Anterior cingulate cortex (tissue), 58 donors: ENCODE measurements at regions not wholly inside any gene's neighbourhood (a gene's known extent, or its start where the extent isn't known, plus 50 kb on each side); places are given as distances from the start of the nearest gene placed in this dataset.

ENCODE experiments used
- DNase-seq, 58 donors: peaks; one replicate each; lab custom pipeline; 2025; lab: John Stamatoyannopoulos, UW

DNA sequence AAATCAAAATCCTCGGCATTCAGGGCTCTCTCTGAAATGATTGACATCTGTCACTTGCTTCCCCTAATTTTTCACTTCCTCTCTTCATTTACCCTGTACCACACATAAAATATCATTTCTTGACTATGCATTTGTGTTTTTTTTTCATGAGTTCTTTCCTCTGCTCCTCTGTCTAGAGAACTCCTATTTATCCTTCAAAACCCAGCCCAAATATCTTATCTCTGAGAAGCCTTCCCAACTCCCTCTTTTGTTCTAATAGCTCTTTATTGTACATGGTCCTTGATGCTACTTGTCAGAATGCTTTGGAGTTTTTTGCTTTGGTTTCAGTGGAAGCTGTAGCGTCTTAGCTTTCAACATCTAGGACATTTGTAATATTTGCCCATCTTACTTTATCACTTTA is 190.2 kb upstream of the CTBP2 start:
- no peak for DNase-seq

DNA sequence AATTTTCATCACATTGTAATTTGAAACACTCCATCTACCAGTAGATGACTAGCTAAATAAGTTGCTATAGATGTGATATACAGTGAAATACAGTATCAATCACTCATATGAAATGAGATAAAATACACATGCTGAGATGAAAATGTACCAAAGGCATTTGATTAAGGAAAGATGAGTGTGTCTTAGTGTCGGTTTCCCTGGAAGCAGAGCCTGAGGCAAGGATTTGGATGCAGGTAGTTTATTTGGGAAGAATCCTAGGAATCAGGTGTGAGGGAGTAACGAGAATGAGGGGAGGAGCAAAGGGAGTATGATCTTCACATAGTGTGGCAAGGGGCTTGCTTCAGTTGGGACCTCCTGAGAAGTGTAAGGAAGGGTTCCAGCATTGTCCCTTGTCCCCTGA is 188.2 kb upstream of the CTBP2 start:
- no peak for DNase-seq

DNA sequence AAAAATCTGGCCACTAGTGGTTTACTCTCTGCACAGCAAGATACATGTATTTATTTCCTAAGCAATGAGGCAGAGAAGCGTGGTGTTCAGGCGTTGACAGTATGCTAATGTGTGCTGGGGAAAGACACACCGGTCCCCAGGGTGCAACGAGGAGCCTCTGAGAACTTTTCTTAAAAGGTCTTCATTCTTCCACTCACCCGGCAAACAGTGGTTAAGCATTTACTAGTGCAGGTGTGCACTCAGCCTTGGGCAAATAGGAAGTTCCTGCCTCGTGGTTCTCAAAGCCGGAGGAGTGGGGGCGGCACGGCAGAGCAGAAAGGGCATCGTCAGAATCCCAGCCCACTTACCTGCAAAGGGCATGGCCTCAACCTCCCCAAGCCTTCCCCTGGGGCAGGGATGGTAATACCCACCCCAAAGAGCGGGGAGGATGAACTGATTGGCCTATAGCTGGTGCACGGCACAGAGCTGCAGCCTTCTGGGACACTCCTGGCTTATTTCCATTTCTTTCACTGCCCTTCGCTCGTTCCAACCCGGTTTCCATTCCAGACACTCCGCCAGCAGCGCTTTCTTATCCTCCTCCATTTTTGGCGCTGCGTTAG is 184.3 kb upstream of the CTBP2 start:
- no peak for DNase-seq

DNA sequence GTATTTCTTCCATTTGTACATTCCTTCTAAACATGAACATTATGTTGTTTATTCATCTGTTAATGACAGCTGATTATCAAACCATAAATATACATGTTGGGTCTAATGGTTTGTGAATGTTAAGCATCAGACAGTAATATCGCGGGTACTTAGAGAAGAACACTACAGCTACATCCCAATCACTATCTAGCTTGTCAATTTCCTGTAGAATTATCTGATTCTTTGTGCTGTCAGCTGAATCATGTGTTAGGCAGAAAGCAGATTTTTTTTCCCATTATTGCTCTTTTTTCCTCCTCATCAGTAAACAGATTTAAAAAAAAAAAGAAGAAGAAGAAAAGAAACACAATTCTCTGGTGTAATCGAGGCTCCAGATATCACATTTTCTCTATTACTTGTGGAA is 183.6 kb upstream of the CTBP2 start:
- no peak for DNase-seq

DNA sequence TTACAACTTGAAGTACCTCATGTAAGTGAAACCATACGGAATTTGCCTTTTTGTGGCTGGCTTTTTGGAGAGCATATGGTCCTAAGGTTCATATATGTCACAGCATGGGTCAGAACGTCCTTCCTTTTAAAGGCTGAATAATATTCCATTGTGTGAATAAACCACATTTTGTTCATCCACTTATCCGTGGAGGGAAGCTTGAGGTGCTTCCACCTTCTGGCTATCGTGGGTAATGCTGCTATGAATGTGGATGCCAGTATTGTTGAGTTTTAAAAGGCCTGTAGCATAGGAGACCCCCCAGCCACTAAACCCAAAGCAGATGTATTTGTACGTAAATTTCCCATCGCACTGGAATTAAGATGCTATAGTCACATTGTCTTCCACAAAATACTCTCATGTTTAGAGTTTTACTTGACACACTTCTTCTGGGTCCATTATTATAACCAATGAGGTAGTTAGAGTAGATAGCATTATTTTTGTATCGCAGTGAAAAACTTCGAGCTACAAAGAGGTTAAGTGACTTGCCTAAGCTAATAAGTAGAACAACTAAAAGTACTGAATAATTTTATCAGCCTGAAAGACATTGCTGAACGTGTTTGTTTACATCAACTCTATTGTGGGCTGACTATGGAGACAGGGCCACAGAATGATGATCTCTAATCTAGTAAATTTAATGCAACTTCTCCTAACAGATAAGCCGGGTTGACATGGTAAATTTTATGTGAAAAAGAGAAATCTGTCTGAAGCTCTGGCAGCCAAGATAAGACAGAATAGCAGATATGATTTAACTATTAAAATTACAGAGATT is 183.0 kb upstream of the CTBP2 start:
- no peak for DNase-seq

DNA sequence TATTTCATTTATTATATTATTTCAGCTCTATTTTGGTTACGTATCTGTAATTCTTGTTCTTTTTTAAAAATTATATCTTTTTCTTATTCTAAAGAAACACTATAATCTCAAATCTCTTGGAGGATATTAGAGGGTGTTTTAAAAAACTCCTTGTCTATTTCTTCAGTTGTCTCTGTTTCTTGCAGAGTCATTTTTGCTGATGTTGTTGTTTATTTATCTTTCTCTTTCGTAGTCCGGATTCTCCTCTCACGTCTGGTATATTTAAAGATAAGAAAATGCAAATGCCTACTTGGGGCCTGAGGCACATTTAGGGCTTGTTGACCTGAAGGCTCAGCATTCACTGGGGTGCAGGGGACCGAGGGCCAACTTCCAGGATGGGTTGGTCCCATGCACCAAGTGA is 181.2 kb upstream of the CTBP2 start:
- no peak for DNase-seq

DNA sequence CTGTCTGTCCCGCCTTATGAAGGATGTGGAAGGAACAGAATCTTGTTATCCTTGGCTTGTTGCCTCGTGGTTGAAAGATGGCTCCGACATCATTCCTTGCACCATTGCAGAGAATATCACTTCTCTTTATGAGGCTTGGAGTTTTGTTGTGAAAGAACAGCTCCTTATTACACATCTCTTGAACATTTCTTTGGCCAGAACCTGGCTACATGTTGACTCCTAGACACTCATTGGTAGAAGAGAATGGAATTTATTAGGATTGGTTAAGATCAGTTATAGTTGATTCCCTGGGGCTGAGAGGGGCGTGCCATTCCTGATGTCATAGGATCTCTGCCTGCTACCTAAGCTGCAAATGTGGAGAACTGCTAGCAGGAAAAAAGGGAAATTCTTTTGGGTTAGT is 180.5 kb upstream of the CTBP2 start:
- DNase-seq: no peak

DNA sequence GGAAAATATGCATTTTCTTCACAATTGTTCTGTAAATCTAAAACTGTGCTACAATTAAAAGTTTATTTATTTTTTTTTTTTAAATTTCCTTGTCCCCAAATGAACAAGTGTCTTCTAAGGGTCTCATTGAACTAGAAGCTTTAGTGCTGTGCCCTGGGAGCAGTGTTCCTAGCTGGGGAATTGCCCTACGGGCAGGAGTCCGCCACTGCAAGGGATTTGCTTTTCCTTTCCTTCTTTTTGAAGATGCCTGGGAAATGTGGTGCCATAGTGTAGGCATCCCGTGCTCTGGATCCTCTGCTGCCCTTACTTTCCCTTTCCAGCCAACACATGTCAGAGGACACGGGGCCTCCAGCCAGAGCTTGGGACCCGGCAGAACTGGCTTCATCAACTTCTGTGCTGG is 177.1 kb upstream of the CTBP2 start:
- DNase-seq: no peak

DNA sequence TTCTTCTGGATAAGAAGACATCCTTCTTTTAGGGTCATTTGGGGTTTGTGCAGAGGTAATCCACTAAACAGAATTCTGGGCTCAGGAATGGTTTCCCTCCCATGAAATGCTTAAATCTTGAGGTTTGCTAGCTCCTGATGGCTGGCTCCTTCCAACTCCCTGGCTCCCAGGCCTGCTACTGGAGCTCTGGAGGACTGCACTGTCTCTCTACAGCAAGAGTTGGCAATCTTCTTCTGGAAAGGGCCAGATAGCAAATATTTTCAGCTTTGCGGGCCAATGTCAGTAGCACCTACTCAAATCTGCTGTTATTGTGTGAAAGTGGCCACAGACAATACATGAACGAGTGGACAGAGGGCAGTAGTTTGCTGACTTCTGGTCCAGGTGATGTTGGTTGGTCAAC is 174.2 kb upstream of the CTBP2 start:
- no peak for DNase-seq

DNA sequence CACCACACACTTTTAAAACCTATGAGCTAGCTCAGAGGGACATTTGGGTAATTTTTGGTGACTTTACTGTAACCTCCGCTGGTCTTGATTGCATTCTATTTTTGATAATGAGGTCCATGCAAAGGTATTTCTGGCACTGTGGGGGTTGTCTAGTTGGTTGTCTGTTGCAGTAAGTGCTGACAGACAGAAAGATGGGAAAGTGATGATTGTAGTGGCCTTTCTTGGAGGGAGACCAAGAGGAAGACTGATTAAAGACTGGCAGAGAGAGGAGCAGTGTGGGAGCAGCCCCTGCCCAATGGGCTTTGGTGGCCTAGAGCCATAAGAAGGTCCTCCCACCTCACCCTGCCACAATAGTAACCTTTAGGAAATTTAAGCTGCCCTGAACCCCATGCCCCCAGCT is 173.4 kb upstream of the CTBP2 start:
- no peak for DNase-seq

DNA sequence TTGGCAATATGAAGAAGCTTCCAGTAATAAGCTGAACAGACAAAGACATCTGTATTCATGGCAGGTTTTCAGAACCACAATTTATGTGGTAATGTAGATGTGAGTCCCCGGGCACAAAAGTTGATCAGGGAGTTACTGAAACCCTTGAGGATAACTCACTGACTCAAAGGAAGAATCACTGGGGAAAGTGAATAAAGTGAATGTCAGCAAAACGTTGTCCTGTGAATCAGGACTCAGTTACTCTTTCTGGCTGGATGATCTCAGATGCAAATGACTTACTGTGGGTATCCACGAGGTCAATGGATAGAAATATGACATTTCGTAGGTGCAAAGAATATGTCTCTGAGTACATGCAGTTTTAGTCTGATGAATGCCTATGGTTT is 172.8 kb upstream of the CTBP2 start:
- no peak for DNase-seq

DNA sequence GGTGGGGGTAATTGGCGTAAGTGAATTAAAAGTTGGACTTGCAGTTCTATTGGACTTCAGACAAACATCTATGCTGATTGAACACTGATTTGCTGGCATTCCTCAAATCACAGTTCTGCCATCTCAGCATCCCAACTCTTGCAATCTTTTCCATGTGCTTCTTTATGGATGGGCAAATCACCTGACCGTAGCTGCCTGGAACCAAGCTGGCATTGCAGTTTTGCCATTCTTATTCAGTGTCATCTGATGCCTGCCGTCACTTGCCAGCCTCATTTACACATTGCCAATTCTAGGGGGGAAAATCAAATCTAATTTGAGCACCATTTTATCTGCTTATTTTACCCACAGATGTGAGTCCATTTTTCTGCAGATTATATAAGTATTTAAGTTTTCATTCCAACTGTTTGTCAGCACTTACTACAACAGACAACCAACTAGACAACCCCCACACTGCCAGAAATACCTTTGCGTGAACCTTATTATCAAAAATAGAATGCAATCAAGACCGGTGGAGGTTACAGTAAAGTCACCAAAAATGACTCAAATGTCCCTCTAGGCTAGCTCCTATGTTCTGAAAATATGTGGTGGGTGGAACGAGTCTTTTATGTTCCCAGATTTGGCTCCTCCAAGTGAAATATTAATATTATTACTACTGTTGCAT is 172.3 kb upstream of the CTBP2 start:
- no peak for DNase-seq

DNA sequence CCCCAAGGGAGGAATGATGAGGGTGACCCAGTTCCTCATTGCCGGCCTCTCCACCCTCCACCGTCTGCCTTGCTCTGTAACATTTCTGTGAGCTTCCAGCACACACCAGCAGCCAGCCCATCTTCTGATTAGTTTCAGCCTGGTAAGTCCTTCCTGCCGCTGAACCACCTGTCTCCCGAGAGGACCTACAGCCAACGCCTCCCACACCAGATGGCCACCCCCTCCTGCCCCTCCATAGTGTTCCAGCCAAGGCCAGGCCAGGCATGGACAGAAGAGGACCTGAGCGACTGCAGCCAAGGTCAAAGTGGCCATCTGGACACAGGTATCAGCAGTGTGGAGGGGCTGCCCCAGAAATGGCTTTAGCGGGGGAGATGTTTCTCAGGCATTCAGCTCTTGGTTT is 170.7 kb upstream of the CTBP2 start:
- peak in 1 of 58 donors; percentile 2 for DNase-seq

DNA sequence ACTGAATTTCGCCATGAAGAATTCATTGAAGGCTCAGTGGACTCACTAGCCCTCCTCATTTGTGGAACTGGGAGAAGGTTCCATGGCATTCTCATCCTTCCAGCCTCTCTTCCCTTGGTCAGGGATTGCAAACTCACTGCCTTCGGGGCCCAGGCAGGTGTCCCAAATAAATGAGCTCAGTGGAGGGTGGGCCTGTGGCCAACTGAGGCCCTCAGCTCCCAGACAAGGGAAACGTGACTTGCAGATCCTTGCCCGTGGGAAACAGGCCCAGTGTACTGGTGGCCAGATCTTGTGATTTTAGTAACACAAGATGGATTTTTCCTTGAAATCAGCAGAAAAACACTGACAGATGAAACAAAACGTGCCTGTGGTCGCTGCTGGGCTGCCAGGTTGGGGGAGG is 168.7 kb upstream of the CTBP2 start:
- no peak for DNase-seq

DNA sequence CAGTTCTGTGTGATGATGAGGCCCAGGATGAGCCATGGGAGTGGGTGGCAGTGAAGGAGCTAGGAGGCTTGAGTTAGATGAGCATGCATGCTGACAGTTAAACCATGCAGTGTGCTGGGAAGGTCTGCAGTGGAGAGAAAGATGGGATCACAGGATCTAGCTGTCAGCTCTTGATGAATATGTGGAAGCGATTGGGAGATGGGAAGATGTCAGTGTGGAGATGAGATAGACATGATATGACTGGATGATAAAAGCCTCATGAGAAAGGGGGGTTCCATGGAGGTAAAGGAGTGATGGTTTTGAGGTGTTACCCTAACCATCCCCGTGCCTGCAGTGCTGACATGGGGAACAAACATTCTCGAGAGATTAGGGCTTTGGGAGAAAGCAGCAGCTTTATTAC is 165.0 kb upstream of the CTBP2 start:
- no peak for DNase-seq

DNA sequence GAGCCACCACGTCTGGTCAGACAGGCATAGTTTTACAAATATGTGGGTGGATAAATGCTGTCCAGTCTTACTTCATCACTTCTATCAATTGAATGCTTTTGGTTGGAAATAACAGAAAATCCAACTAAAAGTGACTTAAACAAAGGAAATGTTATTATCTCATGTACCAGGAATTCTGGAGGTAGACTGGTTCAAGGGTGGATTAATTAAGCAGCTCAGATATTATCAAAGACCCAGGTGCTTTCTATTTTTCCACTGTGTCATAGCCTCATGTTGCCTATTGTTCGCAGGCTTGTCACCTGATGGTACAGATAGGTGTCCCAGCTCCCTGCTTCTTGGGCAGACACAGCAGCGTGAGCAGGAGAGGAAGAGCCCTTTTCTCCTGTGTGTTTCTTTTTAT is 156.1 kb upstream of the CTBP2 start:
- no peak for DNase-seq

DNA sequence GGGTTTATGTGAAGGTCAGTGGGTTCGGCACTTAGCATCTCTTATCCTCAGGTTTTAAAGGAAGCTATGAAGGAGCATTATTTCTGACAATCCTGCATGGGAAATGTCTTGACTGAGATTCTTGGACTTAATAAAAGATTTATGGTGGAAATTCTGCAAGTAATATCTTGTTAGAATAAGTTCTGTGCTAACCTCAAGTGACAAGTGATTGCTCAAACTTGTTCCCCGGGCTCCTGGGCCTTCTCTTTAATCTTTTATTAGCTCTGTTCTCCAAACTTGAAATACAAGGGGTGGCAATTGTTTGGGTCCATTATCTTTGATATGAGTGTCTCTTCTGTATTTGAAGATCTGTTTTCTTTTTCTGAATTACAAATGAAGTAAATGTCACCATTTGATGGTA is 140.6 kb upstream of the CTBP2 start:
- no peak for DNase-seq

DNA sequence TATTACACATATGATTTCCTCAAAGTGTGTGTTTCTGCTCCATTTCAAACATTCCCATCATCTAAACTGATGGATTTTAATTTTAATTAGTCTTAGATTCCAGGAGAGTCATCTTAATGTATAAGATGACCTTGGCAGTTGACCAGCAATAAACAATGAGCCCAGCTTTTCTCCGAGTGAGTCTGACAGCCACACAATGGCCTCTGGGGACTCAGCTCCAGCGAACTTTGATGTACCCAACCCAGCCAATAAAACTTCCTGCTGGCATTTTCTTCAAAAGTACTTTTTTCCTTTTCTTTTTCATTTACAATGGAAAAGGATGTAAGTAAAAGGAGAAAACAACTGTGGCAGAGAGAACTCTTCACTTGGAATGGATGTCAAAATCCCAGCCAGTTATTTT is 139.1 kb upstream of the CTBP2 start:
- no peak for DNase-seq

DNA sequence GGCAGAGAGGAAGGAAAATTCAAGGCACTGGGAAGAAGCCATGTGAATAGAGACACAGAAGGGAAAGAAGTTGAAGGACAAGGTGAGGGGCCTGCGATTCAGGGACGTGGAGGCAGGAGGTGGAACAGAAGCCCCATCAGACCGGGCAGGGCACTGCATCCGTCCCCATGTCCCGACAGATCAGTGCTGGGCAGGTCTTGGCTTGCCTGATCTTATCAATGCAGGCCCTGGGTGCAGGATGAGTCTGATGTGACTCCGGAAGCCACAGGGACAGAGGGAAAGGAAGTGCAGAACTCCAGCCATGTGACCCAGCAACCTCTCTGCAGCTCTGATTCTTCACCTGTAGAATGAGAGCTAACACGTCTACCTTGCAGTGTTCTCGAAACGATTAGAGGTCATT is 136.2 kb upstream of the CTBP2 start:
- no peak for DNase-seq

DNA sequence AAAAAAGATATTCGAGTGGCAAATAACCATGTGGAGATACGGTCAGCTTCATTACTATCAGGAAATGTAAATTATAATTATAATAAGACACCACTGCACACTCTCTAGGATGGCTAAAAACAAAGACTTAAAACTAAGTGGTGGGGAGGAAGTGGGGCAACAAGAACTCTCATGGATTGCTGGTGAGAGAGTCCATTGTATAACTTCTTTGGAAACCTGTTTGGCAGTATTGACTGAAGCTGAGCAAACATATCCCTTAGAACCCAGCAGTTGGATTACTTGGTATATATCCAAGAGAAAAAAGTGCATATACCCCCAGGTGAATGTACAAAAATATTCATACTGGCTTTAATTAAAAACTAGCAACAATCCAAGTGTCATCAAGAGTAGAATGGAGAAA is 133.7 kb upstream of the CTBP2 start:
- DNase-seq: no peak

DNA sequence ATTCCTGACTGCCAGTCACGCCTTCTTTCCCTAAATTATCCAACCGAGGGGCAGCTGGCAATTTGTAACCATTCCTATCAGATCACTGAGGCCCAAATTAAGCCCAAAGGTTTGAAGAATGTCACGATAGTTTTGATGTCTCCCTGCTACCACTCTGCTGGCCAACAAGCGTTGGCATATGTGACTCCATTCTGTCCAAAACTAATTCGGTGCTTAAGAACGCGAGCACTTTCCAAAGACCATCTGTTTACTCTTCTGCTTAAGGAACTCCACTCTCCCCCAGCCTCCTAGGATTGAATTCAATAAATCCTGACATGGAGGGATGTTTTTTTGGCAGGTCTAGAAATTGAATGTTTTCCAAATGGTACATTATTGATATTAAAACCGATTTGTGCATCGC is 131.5 kb upstream of the CTBP2 start:
- no peak for DNase-seq

DNA sequence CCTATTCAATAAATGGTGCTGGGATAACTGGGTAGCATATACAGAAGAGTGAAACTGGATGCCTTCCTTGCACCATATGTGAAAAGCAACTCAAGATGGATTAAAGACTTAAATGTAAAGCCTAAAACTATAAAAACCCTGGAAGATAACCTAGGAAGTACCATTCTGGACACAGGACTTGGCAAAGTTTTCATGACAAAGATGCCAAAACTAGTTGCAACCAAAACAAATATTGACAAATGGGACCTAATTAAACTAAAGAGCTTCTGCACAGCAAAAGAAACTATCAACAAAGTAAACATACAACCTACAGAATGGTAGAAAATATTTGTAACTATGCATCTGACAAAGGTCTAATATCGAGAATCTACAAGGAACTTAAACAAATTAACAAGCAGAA is 129.1 kb upstream of the CTBP2 start:
- DNase-seq: no peak
